IMR-90 (cell line): ENCODE measurements at regions not wholly inside any gene's neighbourhood (a gene's known extent, or its start where the extent isn't known, plus 50 kb on each side); places are given as distances from the start of the nearest gene placed in this dataset.

Experiments
- BHLHE40 ChIP-seq: fragments of 150-350 bp; IDR thresholded peaks from 2 replicates; pipeline ENCODE4 v1.6.1; 2016; ENCODE audit warnings: mild to moderate bottlenecking, low read depth, low read length
- CEBPB ChIP-seq: IDR thresholded peaks from 2 replicates; pipeline ENCODE4 v1.6.1; 2012; ENCODE audit warnings: low read depth, low read length, improper control_type of control experiment
- CTCF ChIP-seq: conservative IDR thresholded peaks from 2 replicates; pipeline ENCODE4 v1.5.1; 2012; ENCODE audit warnings: mild to moderate bottlenecking, low read depth, low read length, improper control_type of control experiment
- ELK1 ChIP-seq: fragments of 150-350 bp; IDR thresholded peaks from 2 replicates; pipeline ENCODE4 v1.6.1; 2016; ENCODE audit warnings: low read depth, mild to moderate bottlenecking, low read length, moderate library complexity, borderline replicate concordance
- NFE2L2 ChIP-seq: fragments of 150-350 bp; IDR thresholded peaks from 2 replicates; pipeline ENCODE4 v1.6.1; 2016; ENCODE audit warnings: low read depth, mild to moderate bottlenecking, low read length
- POLR2A ChIP-seq: IDR thresholded peaks from 2 replicates; pipeline ENCODE4 v1.6.1; 2012; ENCODE audit warnings: mild to moderate bottlenecking, low read depth, low read length
- RAD21 ChIP-seq: IDR thresholded peaks from 2 replicates; pipeline ENCODE4 v1.6.1; 2012; ENCODE audit warnings: low read length, improper control_type of control experiment
- RCOR1 ChIP-seq: IDR thresholded peaks from 2 replicates; pipeline ENCODE4 v1.6.1; 2012; ENCODE audit warnings: mild to moderate bottlenecking, low read length, improper control_type of control experiment; ENCODE audit not compliant: insufficient replicate concordance
- USF2 ChIP-seq: fragments of 150-350 bp; IDR thresholded peaks from 2 replicates; pipeline ENCODE4 v1.6.1; 2017; ENCODE audit warnings: mild to moderate bottlenecking, antibody characterized with exemption, low read length, low read depth

GRCh38 chr7:81005254-81005653 is 86.4 kb upstream of the SEMA3C start:
- no peak for TF ChIP-seq CTCF
- TF ChIP-seq USF2 = no peak
- TF ChIP-seq POLR2A = no peak
- TF ChIP-seq RAD21 = no peak
- no peak for TF ChIP-seq CEBPB
- no peak for TF ChIP-seq ELK1
- no peak for TF ChIP-seq NFE2L2
- no peak for TF ChIP-seq BHLHE40
- TF ChIP-seq RCOR1 = no peak
